ENCODE measurements at regions not wholly inside any gene's neighbourhood (a gene's known extent, or its start where the extent isn't known, plus 50 kb on each side); places are given as distances from the start of the nearest gene placed in this dataset.

DNA sequence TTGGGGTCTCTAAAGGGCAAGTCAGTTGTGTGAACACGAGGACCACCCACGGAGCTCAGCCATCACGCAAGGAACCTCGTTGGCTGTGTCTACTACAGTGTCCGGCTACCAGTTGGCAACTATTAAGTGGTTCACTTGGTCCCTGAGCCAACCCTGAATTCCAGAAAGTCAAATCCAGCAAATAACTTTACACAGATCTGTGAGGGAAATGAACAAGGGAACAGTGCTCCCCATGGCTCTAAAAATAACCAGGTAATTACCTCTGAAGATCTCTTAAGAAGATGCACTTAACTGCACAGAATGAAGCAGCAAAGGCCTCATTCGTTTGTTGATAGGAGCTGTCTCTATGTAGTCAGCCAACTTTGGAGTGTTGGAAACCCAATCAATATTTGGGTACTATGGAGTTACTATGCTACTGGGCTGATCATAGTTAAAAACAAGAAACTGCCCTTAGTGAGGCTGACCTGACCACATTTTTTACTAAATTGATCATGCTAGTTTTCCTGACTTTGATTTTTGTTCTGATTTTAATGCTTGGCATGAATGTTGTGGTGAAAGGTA, 219.1 kb upstream of the LRIG1 start:
- DNase-seq (ENCODE audit: low read depth, low spot score) = no peak
- ChIA-PET POLR2A (no interaction called here), CTCF (no interaction called here)
- Histone ChIP-seq H3K9me3 (ENCODE audit: control insufficient read depth, insufficient read depth, low read length) (no peaks in the 10 kb centered on the region), H3K27me3 (ENCODE audit: control insufficient read depth, insufficient read depth, low read length) (no peaks in the 10 kb centered on the region), H3K27ac (ENCODE audit: low read depth, low read length) (no peak overlapping the region), H3K4me3 (ENCODE audit: low read depth, low read length) (no peak overlapping the region)
- TF ChIP-seq, protein P1, sequence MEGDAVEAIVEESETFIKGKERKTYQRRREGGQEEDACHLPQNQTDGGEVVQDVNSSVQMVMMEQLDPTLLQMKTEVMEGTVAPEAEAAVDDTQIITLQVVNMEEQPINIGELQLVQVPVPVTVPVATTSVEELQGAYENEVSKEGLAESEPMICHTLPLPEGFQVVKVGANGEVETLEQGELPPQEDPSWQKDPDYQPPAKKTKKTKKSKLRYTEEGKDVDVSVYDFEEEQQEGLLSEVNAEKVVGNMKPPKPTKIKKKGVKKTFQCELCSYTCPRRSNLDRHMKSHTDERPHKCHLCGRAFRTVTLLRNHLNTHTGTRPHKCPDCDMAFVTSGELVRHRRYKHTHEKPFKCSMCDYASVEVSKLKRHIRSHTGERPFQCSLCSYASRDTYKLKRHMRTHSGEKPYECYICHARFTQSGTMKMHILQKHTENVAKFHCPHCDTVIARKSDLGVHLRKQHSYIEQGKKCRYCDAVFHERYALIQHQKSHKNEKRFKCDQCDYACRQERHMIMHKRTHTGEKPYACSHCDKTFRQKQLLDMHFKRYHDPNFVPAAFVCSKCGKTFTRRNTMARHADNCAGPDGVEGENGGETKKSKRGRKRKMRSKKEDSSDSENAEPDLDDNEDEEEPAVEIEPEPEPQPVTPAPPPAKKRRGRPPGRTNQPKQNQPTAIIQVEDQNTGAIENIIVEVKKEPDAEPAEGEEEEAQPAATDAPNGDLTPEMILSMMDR (IDR thresholded peaks at IDR 0.05; ENCODE audit: low read depth, low read length) = no peak

DNA sequence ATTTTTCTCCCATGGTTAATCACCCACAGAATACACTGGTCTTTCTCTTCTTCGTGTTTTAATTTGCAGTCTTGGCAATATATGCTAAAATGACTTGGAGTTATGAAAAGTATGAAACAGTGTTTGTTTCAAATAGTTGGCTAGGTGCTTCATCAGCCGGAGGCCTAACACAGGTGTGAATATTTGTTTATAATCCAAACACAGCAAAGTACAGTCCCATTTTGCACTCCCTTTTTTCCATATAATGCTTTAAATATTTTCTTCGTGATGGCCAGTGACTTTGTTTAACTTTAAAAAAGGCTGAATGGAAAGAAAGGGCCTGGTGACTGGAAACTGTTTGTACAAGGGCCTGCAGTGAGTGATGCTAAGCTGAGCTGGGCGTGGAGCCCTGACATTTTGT, 219.7 kb upstream of the LRIG1 start:
- Histone ChIP-seq H3K27ac (ENCODE audit: low read depth, low read length) (no peak overlapping the region), H3K27me3 (ENCODE audit: control insufficient read depth, insufficient read depth, low read length) (no peaks in the 10 kb centered on the region), H3K4me3 (ENCODE audit: low read depth, low read length) (no peak overlapping the region), H3K9me3 (ENCODE audit: control insufficient read depth, insufficient read depth, low read length) (no peaks in the 10 kb centered on the region)
- DNase-seq (ENCODE audit: low read depth, low spot score) = no peak
- ChIA-PET CTCF (no interaction called here), POLR2A (no interaction called here)
- TF ChIP-seq, protein P1 (IDR thresholded peaks at IDR 0.05; ENCODE audit: low read depth, low read length) = no peak

DNA sequence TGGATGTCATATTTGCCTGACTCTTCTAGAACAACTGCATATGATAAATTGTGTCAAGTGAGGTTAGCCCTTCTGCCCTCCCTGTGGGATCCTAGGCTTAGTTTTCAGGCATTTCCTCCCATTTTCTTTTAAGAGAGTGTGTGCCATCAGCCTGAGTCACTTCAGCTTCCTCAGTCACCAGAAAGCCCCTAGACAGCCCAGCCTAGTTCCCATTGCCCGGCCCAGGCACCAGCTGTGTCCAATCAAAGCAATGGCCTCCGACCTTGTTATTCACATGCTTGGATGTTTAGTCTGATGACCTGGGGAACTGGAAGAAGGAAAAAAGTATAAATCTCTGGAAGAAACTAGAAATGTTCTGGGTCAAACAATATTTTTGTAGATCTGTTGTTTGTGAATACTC, 221.9 kb upstream of the LRIG1 start:
- Histone ChIP-seq H3K9me3 (ENCODE audit: control insufficient read depth, insufficient read depth, low read length) (no peaks in the 10 kb centered on the region), H3K27ac (ENCODE audit: low read depth, low read length) (peak overlapping the region; percentile 39), H3K27me3 (ENCODE audit: control insufficient read depth, insufficient read depth, low read length) (no peaks in the 10 kb centered on the region), H3K4me3 (ENCODE audit: low read depth, low read length) (no peak overlapping the region)
- CTCF ChIA-PET = no interaction called here
- POLR2A ChIA-PET = no interaction called here
- TF ChIP-seq, protein P1 (IDR thresholded peaks at IDR 0.05; ENCODE audit: low read depth, low read length) = no peak
- DNase-seq (ENCODE audit: low read depth, low spot score) = peak; percentile 68

DNA sequence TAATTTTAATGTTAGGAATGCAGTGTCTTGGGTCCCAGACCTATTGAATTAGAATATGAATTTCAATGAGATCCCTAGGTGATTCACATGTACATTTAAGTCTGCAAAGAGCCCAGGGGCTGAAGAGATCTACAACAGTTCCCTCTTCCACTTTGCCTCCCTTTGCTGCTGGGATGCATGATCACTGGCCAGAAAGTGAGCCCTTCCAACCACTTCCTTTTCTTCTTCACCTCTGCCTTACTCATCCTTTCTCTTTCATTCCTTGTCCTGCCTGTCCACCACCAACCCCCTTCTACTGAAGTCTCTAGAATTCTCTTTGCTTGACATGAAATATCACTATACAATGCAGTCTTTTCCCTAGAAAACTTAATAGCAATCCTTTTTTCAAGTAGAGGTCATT, 222.4 kb upstream of the LRIG1 start:
- ChIA-PET POLR2A (no interaction called here), CTCF (no interaction called here)
- Histone ChIP-seq H3K27ac (ENCODE audit: low read depth, low read length) (peak overlapping the region; percentile 39), H3K4me3 (ENCODE audit: low read depth, low read length) (no peak overlapping the region), H3K27me3 (ENCODE audit: control insufficient read depth, insufficient read depth, low read length) (no peaks in the 10 kb centered on the region), H3K9me3 (ENCODE audit: control insufficient read depth, insufficient read depth, low read length) (no peaks in the 10 kb centered on the region)
- DNase-seq (ENCODE audit: low read depth, low spot score) = no peak
- TF ChIP-seq, protein P1 (IDR thresholded peaks at IDR 0.05; ENCODE audit: low read depth, low read length) = no peak

DNA sequence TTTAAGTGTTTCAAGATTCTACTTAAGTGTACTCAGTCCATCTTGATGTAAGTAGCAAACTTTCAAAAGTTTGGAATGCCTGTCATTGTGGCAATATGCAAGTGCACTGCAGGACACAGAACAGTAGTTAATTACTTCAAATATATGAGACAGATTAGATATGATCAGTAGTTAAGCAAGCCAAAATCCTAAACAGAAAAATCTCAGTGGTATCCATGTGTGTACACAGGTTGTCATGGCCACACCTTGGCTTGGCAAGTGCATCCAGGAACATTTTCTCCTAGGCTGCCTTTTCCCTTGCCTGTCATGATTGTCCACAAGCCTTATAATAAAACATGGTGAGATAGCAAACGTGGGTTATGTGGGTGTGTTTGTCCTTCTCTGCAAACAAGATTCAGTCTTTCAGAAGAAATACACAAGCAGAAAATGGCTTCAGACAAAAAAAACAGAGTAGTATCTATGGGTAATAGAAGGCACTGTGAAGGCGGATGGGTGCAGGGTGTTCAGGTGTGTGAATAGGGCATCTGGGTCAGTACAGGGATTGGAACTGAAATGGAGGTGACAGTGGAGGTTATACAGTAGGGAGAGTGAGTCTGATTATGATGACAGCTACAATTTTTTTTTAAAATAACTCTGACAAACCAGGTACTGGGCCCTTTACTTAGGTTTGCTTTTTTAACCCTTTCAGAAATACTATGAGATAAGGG, 229.0 kb upstream of the LRIG1 start:
- DNase-seq (ENCODE audit: low read depth, low spot score) = no peak
- Histone ChIP-seq H3K27me3 (ENCODE audit: control insufficient read depth, insufficient read depth, low read length) (no peaks in the 10 kb centered on the region), H3K27ac (ENCODE audit: low read depth, low read length) (no peak overlapping the region), H3K4me3 (ENCODE audit: low read depth, low read length) (no peak overlapping the region), H3K9me3 (ENCODE audit: control insufficient read depth, insufficient read depth, low read length) (no peaks in the 10 kb centered on the region)
- ChIA-PET CTCF (no interaction called here), POLR2A (no interaction called here)
- TF ChIP-seq, protein P1 (IDR thresholded peaks at IDR 0.05; ENCODE audit: low read depth, low read length) = no peak
